Osteoblast (primary cell): ENCODE measurements at regions not wholly inside any gene's neighbourhood (a gene's known extent, or its start where the extent isn't known, plus 50 kb on each side); places are given as distances from the start of the nearest gene placed in this dataset.

Experiments
- DNase-seq: peaks from one replicate; pipeline ENCODE4 v3.0.0; 2011; ENCODE audit warnings: low spot score, mixed read lengths; ENCODE audit not compliant: insufficient read length; ENCODE audit errors: missing footprints
- H2AFZ ChIP-seq: 2 replicates; pipeline ENCODE4 v1.6.0; 2011; ENCODE audit warnings: mild to moderate bottlenecking, low read length
- H3K27ac ChIP-seq: 2 replicates; pipeline ENCODE4 v1.5.1; 2011; ENCODE audit warnings: mild to moderate bottlenecking, low read depth, low read length, moderate library complexity
- H3K27me3 ChIP-seq: 2 replicates; pipeline ENCODE4 v1.6.0; 2012; ENCODE audit warnings: mild to moderate bottlenecking, control low read depth, inconsistent platforms, low read length, moderate library complexity; ENCODE audit not compliant: insufficient read depth
- H3K36me3 ChIP-seq: 2 replicates; pipeline ENCODE4 v1.5.1; 2011; ENCODE audit warnings: mild to moderate bottlenecking, low read length, control low read depth, moderate library complexity; ENCODE audit not compliant: insufficient read depth
- H3K4me1 ChIP-seq: 2 replicates; pipeline ENCODE4 v1.5.1; 2011; ENCODE audit warnings: mild to moderate bottlenecking, low read length, control low read depth, moderate library complexity; ENCODE audit not compliant: insufficient read depth
- H3K4me2 ChIP-seq: 2 replicates; pipeline ENCODE4 v1.6.0; 2011; ENCODE audit warnings: mild to moderate bottlenecking, low read length; ENCODE audit not compliant: insufficient read depth
- H3K4me3 ChIP-seq: fragments of 200-600 bp; sonication (generic); 3 replicates; pipeline ENCODE4 v1.5.1; 2012; ENCODE audit warnings: mild to moderate bottlenecking, low read length, inconsistent platforms; ENCODE audit not compliant: insufficient read depth
- H3K79me2 ChIP-seq: 2 replicates; pipeline ENCODE4 v1.6.0; 2012; ENCODE audit warnings: mild to moderate bottlenecking, low read length, control low read depth, inconsistent platforms; ENCODE audit not compliant: insufficient read depth
- H3K9me3 ChIP-seq: 2 replicates; pipeline ENCODE4 v1.5.1; 2011; ENCODE audit warnings: low read depth, low read length, control low read depth
- H4K20me1 ChIP-seq: 2 replicates; pipeline ENCODE4 v1.6.0; 2012; ENCODE audit warnings: mild to moderate bottlenecking, low read length, control low read depth; ENCODE audit not compliant: insufficient read depth
- TF ChIP-seq, protein P1 (sequence below): IDR thresholded peaks from 2 replicates; pipeline ENCODE4 v1.5.1; 2011; ENCODE audit warnings: mild to moderate bottlenecking, low read depth, low read length, moderate library complexity; ENCODE audit errors: extremely low read depth

GRCh38 chr18:39780774-39781173 is 2174.3 kb upstream of the PIK3C3 start:
- H3K27ac ChIP-seq, result no peak overlapping the region
- no peak overlapping the region for H3K4me2 ChIP-seq
- TF ChIP-seq, protein P1, sequence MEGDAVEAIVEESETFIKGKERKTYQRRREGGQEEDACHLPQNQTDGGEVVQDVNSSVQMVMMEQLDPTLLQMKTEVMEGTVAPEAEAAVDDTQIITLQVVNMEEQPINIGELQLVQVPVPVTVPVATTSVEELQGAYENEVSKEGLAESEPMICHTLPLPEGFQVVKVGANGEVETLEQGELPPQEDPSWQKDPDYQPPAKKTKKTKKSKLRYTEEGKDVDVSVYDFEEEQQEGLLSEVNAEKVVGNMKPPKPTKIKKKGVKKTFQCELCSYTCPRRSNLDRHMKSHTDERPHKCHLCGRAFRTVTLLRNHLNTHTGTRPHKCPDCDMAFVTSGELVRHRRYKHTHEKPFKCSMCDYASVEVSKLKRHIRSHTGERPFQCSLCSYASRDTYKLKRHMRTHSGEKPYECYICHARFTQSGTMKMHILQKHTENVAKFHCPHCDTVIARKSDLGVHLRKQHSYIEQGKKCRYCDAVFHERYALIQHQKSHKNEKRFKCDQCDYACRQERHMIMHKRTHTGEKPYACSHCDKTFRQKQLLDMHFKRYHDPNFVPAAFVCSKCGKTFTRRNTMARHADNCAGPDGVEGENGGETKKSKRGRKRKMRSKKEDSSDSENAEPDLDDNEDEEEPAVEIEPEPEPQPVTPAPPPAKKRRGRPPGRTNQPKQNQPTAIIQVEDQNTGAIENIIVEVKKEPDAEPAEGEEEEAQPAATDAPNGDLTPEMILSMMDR, result no peak
- no peaks in the 10 kb centered on the region for H4K20me1 ChIP-seq
- H3K27me3 ChIP-seq, result no peaks in the 10 kb centered on the region
- H3K36me3 ChIP-seq, result no peaks in the 10 kb centered on the region
- no peaks in the 10 kb centered on the region for H3K4me1 ChIP-seq
- H2AFZ ChIP-seq, result no peak overlapping the region
- no peak overlapping the region for H3K4me3 ChIP-seq
- DNase-seq, result no peak
- no peaks in the 10 kb centered on the region for H3K79me2 ChIP-seq
- no peaks in the 10 kb centered on the region for H3K9me3 ChIP-seq

- no peak for DNase-seq
- Histone ChIP-seq H3K4me1 (no peaks in the 10 kb centered on the region), H3K27me3 (no peaks in the 10 kb centered on the region), H3K4me2 (no peak overlapping the region), H3K9me3 (no peaks in the 10 kb centered on the region), H4K20me1 (no peaks in the 10 kb centered on the region), H3K79me2 (no peaks in the 10 kb centered on the region), H3K36me3 (no peaks in the 10 kb centered on the region), H3K4me3 (no peak overlapping the region), H3K27ac (no peak overlapping the region), H2AFZ (no peak overlapping the region)
- TF ChIP-seq, protein P1, result no peak
Observed at GRCh38 chr18:39779926-39780325, 2175.1 kb upstream of the PIK3C3 start.

DNA sequence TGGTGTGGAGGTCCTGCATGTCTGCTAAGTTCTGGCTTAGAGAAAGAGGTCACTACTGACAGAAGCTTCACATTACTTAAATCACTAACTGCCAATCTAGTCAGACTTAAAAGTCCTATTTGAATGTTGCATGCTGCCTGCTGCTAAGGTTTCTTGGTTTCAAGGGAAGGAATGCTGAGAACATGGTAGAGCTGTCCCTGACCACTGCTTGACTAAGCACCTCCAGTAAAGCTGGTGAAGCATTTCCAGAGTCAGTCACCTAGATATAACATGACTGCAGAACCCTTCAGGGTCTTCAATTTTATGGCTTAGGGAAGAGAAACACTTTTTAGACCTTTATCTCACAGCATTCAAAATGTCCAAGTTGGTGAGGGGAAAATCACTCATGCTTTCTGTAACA is 2178.3 kb upstream of the PIK3C3 start:
- no peaks in the 10 kb centered on the region for H3K9me3 ChIP-seq
- H3K36me3 ChIP-seq, result no peaks in the 10 kb centered on the region
- H3K4me2 ChIP-seq, result no peak overlapping the region
- no peak overlapping the region for H2AFZ ChIP-seq
- TF ChIP-seq, protein P1, result no peak
- no peak overlapping the region for H3K4me3 ChIP-seq
- H4K20me1 ChIP-seq, result no peaks in the 10 kb centered on the region
- no peaks in the 10 kb centered on the region for H3K4me1 ChIP-seq
- H3K27me3 ChIP-seq, result no peaks in the 10 kb centered on the region
- DNase-seq, result peak; percentile 53
- H3K79me2 ChIP-seq, result no peaks in the 10 kb centered on the region
- no peak overlapping the region for H3K27ac ChIP-seq

GRCh38 chr18:39774957-39775598 is 2180.0 kb upstream of the PIK3C3 start:
- H3K27ac ChIP-seq, result no peak overlapping the region
- no peak overlapping the region for H2AFZ ChIP-seq
- TF ChIP-seq, protein P1, result no peak
- no peaks in the 10 kb centered on the region for H3K79me2 ChIP-seq
- H3K4me2 ChIP-seq, result no peak overlapping the region
- H3K4me1 ChIP-seq, result no peaks in the 10 kb centered on the region
- no peak for DNase-seq
- no peaks in the 10 kb centered on the region for H3K27me3 ChIP-seq
- no peak overlapping the region for H3K4me3 ChIP-seq
- no peaks in the 10 kb centered on the region for H3K9me3 ChIP-seq
- H3K36me3 ChIP-seq, result no peaks in the 10 kb centered on the region
- H4K20me1 ChIP-seq, result no peaks in the 10 kb centered on the region
